HepG2 (cell line): ENCODE measurements at regions not wholly inside any gene's neighbourhood (a gene's known extent, or its start where the extent isn't known, plus 50 kb on each side); places are given as distances from the start of the nearest gene placed in this dataset.

Source experiments
- ATAC-seq: fragments of 200-7000 bp; cut with Tn5 transposase; 3 replicates; pipeline ENCODE4 v1.9.1; 2020; ENCODE audit warnings: mild to moderate bottlenecking, moderate library complexity
- BruUV-seq: library from RNA; stranded (reverse); fragments of 400-500 nt; replicated peaks from 2 replicates; lab custom pipeline; 2021; lab: Mats Ljungman, UMichigan
- CTCF ChIA-PET: fragments of 300-600 bp; formaldehyde crosslinking; extraction: SDS; loops from one replicate; lab custom pipeline; 2021; ENCODE audit warnings: low total read pairs, inconsistent platforms, low intra/inter-chr PET ratio; lab: Yijun Ruan, JAX
- POLR2A ChIA-PET: fragments of 350-600 bp; sonication (Branson Sonifier 250); formaldehyde crosslinking; loops from one replicate; lab custom pipeline; 2020; ENCODE audit warnings: antibody characterized with exemption, inconsistent platforms; lab: Yijun Ruan, JAX
- DNase-seq: peaks from one replicate; pipeline ENCODE4 v3.0.0-alpha.2; 2015; ENCODE audit warnings: low spot score
- FAIRE-seq: peaks from 3 replicates; lab custom pipeline; 2011; peaks lifted over from hg19 to GRCh38; lab: Jason Lieb, UNC
- H2AFZ ChIP-seq: one replicate; pipeline ENCODE4 v1.6.1; 2011; ENCODE audit warnings: low read length, inconsistent platforms
- H3K27ac ChIP-seq: fragments of 300-600 bp; 3 replicates; pipeline ENCODE4 v1.8.0; 2011; ENCODE audit warnings: mixed run types, mild to moderate bottlenecking, mixed read lengths, low read length, inconsistent platforms; ENCODE audit not compliant: insufficient read depth; ENCODE audit errors: extremely low read length
- H3K27me3 ChIP-seq, 2 experiments: fragments of 200-600 bp in 1 of 2; 2 replicates in 1 of 2; 3 replicates in 1 of 2; pipeline versions ENCODE4 v1.6.0 to v1.8.0; 2011; ENCODE audit warnings: low read length in 2 of 2, mild to moderate bottlenecking in 2 of 2, moderate library complexity in 2 of 2, inconsistent platforms in 1 of 2; ENCODE audit not compliant: insufficient read depth in 2 of 2, control insufficient read depth in 1 of 2
- H3K36me3 ChIP-seq, 2 experiments: fragments of 200-600 bp in 1 of 2; replicated peaks in 1 of 2; 2 replicates in 1 of 2; 3 replicates in 1 of 2; pipeline versions ENCODE4 v1.5.1 to v1.8.0; 2011; ENCODE audit warnings: low read length in 2 of 2, inconsistent platforms in 1 of 2; ENCODE audit not compliant: insufficient read depth in 2 of 2, control insufficient read depth in 1 of 2
- H3K4me1 ChIP-seq: 2 replicates; pipeline ENCODE4 v1.5.1; 2012; ENCODE audit warnings: low read length, inconsistent platforms; ENCODE audit not compliant: insufficient read depth
- H3K4me2 ChIP-seq: 2 replicates; pipeline ENCODE4 v1.6.0; 2011; ENCODE audit warnings: low read depth, low read length, inconsistent platforms
- H3K4me3 ChIP-seq, 3 experiments: fragments of 200-600 bp in 1 of 3; sonication (generic), shearing (Covaris generic) in 1 of 3; replicated peaks in 1 of 3; 2 replicates each; pipeline ENCODE4 v1.5.1; 2011 to 2016; ENCODE audit warnings: low read length in 3 of 3, inconsistent platforms in 2 of 3, low read depth in 2 of 3, mild to moderate bottlenecking in 2 of 3, control low read depth in 1 of 3, mixed read lengths in 1 of 3; ENCODE audit not compliant: insufficient read depth in 1 of 3
- H3K79me2 ChIP-seq: one replicate; pipeline ENCODE4 v1.6.1; 2011; ENCODE audit warnings: low read length, inconsistent platforms; ENCODE audit not compliant: insufficient read depth
- H3K9ac ChIP-seq: 2 replicates; pipeline ENCODE4 v1.6.0; 2011; ENCODE audit warnings: mild to moderate bottlenecking, low read depth, low read length, inconsistent platforms; ENCODE audit not compliant: insufficient read depth
- H3K9me3 ChIP-seq: 2 replicates; pipeline ENCODE4 v1.5.1; 2012; ENCODE audit warnings: mild to moderate bottlenecking, low read length
- H4K20me1 ChIP-seq: 2 replicates; pipeline ENCODE4 v1.6.0; 2011; ENCODE audit warnings: inconsistent platforms, mild to moderate bottlenecking, low read length, moderate library complexity; ENCODE audit not compliant: insufficient read depth
- CREB1 ChIP-seq, 2 experiments: fragments of 450-650 bp in 1 of 2; IDR thresholded peaks; 2 replicates each; pipeline ENCODE4 v1.6.1; 2016 to 2017; ENCODE audit warnings: control low read depth in 1 of 2, mild to moderate bottlenecking in 1 of 2, missing compliant biosample characterization in 1 of 2, missing genetic modification characterization in 1 of 2
- ELF3 ChIP-seq: IDR thresholded peaks from 2 replicates; pipeline ENCODE4 v1.6.1; 2016; ENCODE audit warnings: missing genetic modification reagents, missing compliant biosample characterization
- GPN1 ChIP-seq: sonication (generic); formaldehyde crosslinking; IDR thresholded peaks from 2 replicates; pipeline ENCODE4 v1.5.1; 2020; ENCODE audit warnings: missing genetic modification reagents, borderline replicate concordance
- HNRNPH1 ChIP-seq: fragments of 200-400 bp; formaldehyde crosslinking; optimal IDR thresholded peaks from 2 replicates; pipeline ENCODE3; 2017; ENCODE audit warnings: mild to moderate bottlenecking, low read depth, low read length
- KDM5A ChIP-seq: fragments of 200-600 bp; sonication (generic); IDR thresholded peaks from 2 replicates; pipeline ENCODE4 v1.7.0; 2018; ENCODE audit warnings: antibody characterized with exemption, mild to moderate bottlenecking, low read length, borderline replicate concordance
- PRMT3 ChIP-seq: sonication (generic); formaldehyde crosslinking; IDR thresholded peaks from 2 replicates; pipeline ENCODE4 v1.8.1; 2022; ENCODE audit warnings: low read depth, mild to moderate bottlenecking, moderate library complexity, missing genetic modification reagents, borderline replicate concordance
- SOX5 ChIP-seq: IDR thresholded peaks from 2 replicates; pipeline ENCODE4 v1.6.1; 2016; ENCODE audit warnings: borderline replicate concordance
- STAT5B ChIP-seq: sonication (generic); formaldehyde crosslinking; IDR thresholded peaks from 2 replicates; pipeline ENCODE4 v1.4.0; 2020; ENCODE audit warnings: missing genetic modification reagents
- TBX3 ChIP-seq: fragments of 450-650 bp; IDR thresholded peaks from 2 replicates; pipeline ENCODE4 v1.6.1; 2017; ENCODE audit warnings: antibody characterized with exemption, mild to moderate bottlenecking, inconsistent platforms, borderline replicate concordance
- TGIF2 ChIP-seq: IDR thresholded peaks from 2 replicates; pipeline ENCODE4 v1.6.1; 2016; ENCODE audit warnings: control low read depth, missing compliant biosample characterization
- ZFYVE20 ChIP-seq: sonication (generic); formaldehyde crosslinking; IDR thresholded peaks from 2 replicates; pipeline ENCODE4 v1.8.0; 2023; ENCODE audit warnings: low read depth, mild to moderate bottlenecking, moderate library complexity, missing genetic modification reagents, borderline replicate concordance
- ZNF20 ChIP-seq: sonication (generic); formaldehyde crosslinking; IDR thresholded peaks from 2 replicates; pipeline ENCODE4 v1.4.0; 2020; ENCODE audit warnings: mild to moderate bottlenecking, moderate library complexity, missing genetic modification reagents
- ZNF224 ChIP-seq: sonication (generic); formaldehyde crosslinking; IDR thresholded peaks from 2 replicates; pipeline ENCODE4 v1.5.0; 2020; ENCODE audit warnings: mild to moderate bottlenecking, missing genetic modification reagents
- ZNF33B ChIP-seq: sonication (generic); formaldehyde crosslinking; IDR thresholded peaks from 2 replicates; pipeline ENCODE4 v1.5.1; 2020; ENCODE audit warnings: mild to moderate bottlenecking, missing genetic modification reagents
- WGBS: methylation state at CpG from one replicate; pipeline ENCODE4 v1.1.6; 2017; ENCODE audit warnings: low lambda C conversion rate; 5-methylcytosine and 5-hydroxymethylcytosine counted together
- in situ Hi-C: cut with HindIII; loops from 2 replicates; pipeline ENCODE4 v1.10.0; 2017; ENCODE audit warnings: low pct_unique_long_range_greater_than_20kb; ENCODE audit not compliant: extremely low pct_ligation_motif_present
- intact Hi-C: fragments of 100-400 bp; cut with micrococcal nuclease; formaldehyde crosslinking; loops from one replicate; pipeline ENCODE4 v1.10.0; 2022; ENCODE audit not compliant: unreplicated experiment
- TF ChIP-seq, protein P1 (sequence below): sonication (generic); formaldehyde crosslinking; IDR thresholded peaks from 2 replicates; pipeline ENCODE4 v1.8.0; 2022; ENCODE audit warnings: missing genetic modification reagents, low read depth, mild to moderate bottlenecking, borderline replicate concordance
- TF ChIP-seq, protein P2 (sequence below): sonication (generic); formaldehyde crosslinking; conservative IDR thresholded peaks from 2 replicates; pipeline ENCODE4 v1.4.0; 2020; ENCODE audit warnings: missing genetic modification reagents
- TF ChIP-seq, protein P3 (sequence below): sonication (generic); formaldehyde crosslinking; conservative IDR thresholded peaks from 2 replicates; pipeline ENCODE4 v1.4.0; 2020; ENCODE audit warnings: missing genetic modification reagents

DNA sequence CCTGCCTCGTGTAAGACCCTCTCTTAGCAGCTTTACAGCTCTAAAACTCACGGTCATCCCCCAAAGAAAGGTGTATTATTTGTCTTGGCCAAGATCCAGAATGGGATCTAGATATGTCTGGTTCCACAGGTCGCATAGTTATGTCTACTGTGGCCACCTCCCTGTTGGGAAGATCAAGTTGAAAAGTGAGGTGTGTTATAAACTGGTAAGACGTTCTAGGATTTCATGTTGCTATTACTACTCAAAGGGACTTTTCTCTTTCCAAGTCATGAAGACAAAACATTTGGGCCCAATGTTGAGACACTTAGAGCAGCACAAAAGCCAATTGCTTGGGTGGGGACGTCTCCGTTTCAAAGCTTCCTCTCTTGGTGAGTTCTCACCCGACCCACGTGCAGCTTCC is 766.0 kb downstream of the RNF144A start:
- TF ChIP-seq HNRNPH1 (no peak), SOX5 (CRISPR knock-in tag) (no peak), ZFYVE20 (no peak), PRMT3 (CRISPR knock-in tag) (no peak), CREB1 (IDR thresholded peaks at IDR 0.05) (no peak), CREB1 (CRISPR knock-in tag; IDR thresholded peaks at IDR 0.05) (no peak), ZNF33B (no peak), TBX3 (no peak), STAT5B (CRISPR knock-in tag) (no peak), GPN1 (CRISPR knock-in tag) (no peak), ZNF20 (CRISPR knock-in tag) (no peak), ELF3 (CRISPR knock-in tag) (no peak), TGIF2 (no peak), ZNF224 (CRISPR knock-in tag) (no peak), KDM5A (no peak)
- TF ChIP-seq, protein P1, sequence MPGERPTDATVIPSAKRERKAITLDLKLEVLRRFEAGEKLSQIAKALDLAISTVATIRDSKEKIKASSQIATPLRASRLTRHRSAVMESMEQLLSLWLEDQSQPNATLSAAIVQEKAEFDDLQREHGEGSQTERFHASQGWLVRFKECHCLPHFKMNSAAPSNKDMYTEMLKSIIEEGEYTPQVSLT (CRISPR knock-in tag): no peak
- TF ChIP-seq, protein P2, sequence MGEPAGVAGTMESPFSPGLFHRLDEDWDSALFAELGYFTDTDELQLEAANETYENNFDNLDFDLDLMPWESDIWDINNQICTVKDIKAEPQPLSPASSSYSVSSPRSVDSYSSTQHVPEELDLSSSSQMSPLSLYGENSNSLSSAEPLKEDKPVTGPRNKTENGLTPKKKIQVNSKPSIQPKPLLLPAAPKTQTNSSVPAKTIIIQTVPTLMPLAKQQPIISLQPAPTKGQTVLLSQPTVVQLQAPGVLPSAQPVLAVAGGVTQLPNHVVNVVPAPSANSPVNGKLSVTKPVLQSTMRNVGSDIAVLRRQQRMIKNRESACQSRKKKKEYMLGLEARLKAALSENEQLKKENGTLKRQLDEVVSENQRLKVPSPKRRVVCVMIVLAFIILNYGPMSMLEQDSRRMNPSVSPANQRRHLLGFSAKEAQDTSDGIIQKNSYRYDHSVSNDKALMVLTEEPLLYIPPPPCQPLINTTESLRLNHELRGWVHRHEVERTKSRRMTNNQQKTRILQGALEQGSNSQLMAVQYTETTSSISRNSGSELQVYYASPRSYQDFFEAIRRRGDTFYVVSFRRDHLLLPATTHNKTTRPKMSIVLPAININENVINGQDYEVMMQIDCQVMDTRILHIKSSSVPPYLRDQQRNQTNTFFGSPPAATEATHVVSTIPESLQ (CRISPR knock-in tag): no peak
- TF ChIP-seq, protein P3, sequence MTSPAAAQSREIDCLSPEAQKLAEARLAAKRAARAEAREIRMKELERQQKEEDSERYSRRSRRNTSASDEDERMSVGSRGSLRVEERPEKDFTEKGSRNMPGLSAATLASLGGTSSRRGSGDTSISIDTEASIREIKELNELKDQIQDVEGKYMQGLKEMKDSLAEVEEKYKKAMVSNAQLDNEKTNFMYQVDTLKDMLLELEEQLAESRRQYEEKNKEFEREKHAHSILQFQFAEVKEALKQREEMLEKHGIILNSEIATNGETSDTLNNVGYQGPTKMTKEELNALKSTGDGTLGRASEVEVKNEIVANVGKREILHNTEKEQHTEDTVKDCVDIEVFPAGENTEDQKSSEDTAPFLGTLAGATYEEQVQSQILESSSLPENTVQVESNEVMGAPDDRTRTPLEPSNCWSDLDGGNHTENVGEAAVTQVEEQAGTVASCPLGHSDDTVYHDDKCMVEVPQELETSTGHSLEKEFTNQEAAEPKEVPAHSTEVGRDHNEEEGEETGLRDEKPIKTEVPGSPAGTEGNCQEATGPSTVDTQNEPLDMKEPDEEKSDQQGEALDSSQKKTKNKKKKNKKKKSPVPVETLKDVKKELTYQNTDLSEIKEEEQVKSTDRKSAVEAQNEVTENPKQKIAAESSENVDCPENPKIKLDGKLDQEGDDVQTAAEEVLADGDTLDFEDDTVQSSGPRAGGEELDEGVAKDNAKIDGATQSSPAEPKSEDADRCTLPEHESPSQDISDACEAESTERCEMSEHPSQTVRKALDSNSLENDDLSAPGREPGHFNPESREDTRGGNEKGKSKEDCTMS (CRISPR knock-in tag): no peak
- H3K27me3 ChIP-seq: no peaks in the 10 kb centered on the region; a peak in 1 of 5 replicates
- H3K36me3 ChIP-seq: no peaks in the 10 kb centered on the region
- WGBS: 25% methylated on average over 8 of the region's 8 CpGs
- in situ Hi-C loops: no loop called here
- ChIA-PET POLR2A (no interaction called here), CTCF (no interaction called here)
- intact Hi-C loops: no loop called here
- peaks cover 6% of the 10 kb centered on the region; the same call in 1 of the 2 replicates for H3K4me1 ChIP-seq
- no peak overlapping the region for H3K27ac ChIP-seq
- no peak overlapping the region for H2AFZ ChIP-seq
- H4K20me1 ChIP-seq: no peaks in the 10 kb centered on the region
- DNase-seq (no peak), FAIRE-seq (no peak), ATAC-seq (no peak)
- no peak overlapping the region for H3K9ac ChIP-seq
- H3K79me2 ChIP-seq: no peaks in the 10 kb centered on the region
- H3K4me3 ChIP-seq: no peak overlapping the region
- H3K9me3 ChIP-seq: no peaks in the 10 kb centered on the region
- H3K4me2 ChIP-seq: no peak overlapping the region
- no TSS peak for BruUV-seq
